NCI-H1930 (cell line): ENCODE measurements at regions not wholly inside any gene's neighbourhood (a gene's known extent, or its start where the extent isn't known, plus 50 kb on each side); places are given as distances from the start of the nearest gene placed in this dataset.

Experiments used
- DNase-seq, 2 experiments: peaks; one replicate each; lab custom pipeline; 2025; lab: John Stamatoyannopoulos, UW

- DNase-seq = no peak
Observed at GRCh38 chr5:158368686-158369085, 509.7 kb upstream of the CLINT1 start.

DNA sequence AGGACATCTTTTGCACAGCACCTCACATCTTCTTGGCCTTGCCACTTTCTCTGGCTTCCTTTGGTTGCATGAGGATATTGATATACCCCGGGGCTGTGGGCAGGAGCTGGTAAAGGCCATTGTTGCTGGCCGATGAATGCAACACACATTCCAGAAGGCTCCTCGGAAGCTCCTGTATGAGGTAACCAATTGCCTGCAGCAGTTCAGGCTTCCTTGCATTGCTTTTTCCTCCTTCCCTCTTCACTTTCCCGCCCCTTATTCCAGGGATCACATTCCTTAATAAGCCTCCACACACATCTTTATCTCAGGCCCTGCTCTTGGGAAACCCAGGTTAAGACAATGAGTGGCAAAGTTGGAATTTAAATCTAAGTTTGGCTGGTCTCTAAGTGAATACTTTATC lies 505.4 kb upstream of the CLINT1 start:
- no peak for DNase-seq

DNA sequence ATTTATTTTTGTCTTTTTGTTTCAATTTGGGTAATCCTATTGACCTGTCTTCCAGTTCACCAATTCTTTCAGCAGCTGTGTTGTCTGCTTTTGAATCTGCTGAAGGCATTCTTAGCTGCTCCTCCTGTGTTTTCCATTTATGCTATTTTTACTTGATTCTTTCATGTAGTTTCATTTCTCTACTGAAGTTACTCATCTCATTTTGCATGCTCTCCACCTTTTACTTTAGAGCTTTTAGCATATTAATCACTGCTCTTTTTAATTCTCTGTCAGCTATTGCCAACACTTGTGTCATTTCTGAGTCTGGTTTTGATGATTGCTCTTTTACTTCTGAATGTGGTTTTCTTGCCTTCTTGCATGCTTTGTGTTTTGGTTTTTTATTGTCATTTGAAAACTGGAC lies 496.0 kb upstream of the CLINT1 start:
- no peak for DNase-seq

GRCh38 chr5:158351485-158352125 lies 492.7 kb upstream of the CLINT1 start:
- no peak for DNase-seq

DNA sequence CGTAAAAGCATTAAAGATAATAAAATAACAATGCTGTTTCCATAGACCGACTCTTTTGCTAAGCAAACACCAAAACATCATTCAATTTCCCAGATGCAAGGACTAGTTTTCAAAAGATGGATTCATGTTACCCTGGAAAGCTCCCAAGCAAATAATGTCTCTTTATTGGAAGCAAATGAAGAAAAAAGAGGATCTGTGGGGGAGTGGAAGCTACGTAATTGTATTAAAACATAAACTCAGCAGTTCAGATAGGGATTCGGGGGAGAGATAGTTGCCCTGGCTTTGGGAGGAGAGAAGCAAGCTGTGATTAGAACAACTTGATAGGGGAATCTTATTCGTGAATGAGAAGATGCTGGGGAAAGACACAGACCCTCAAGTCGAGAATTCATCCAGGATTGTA lies 491.0 kb upstream of the CLINT1 start:
- no peak for DNase-seq

- DNase-seq = no peak
Observed at GRCh38 chr5:158344376-158344775, 485.4 kb upstream of the CLINT1 start.

- no peak for DNase-seq
Observed at GRCh38 chr5:158340608-158341007, 481.7 kb upstream of the CLINT1 start.

- no peak for DNase-seq
Observed at GRCh38 chr5:158326256-158326655, 467.3 kb upstream of the CLINT1 start.

- DNase-seq = no peak
Observed at GRCh38 chr5:158324236-158324635, 465.3 kb upstream of the CLINT1 start.

- DNase-seq = no peak
Observed at GRCh38 chr5:158322620-158323019, 463.7 kb upstream of the CLINT1 start.

- DNase-seq = no peak
Observed at GRCh38 chr5:158320934-158321333, 462.0 kb upstream of the CLINT1 start.

GRCh38 chr5:158320178-158320674 lies 461.3 kb upstream of the CLINT1 start:
- DNase-seq = no peak

GRCh38 chr5:158317507-158317906 lies 458.6 kb upstream of the CLINT1 start:
- DNase-seq = no peak

GRCh38 chr5:158313733-158314464 lies 455.0 kb upstream of the CLINT1 start:
- no peak for DNase-seq

DNA sequence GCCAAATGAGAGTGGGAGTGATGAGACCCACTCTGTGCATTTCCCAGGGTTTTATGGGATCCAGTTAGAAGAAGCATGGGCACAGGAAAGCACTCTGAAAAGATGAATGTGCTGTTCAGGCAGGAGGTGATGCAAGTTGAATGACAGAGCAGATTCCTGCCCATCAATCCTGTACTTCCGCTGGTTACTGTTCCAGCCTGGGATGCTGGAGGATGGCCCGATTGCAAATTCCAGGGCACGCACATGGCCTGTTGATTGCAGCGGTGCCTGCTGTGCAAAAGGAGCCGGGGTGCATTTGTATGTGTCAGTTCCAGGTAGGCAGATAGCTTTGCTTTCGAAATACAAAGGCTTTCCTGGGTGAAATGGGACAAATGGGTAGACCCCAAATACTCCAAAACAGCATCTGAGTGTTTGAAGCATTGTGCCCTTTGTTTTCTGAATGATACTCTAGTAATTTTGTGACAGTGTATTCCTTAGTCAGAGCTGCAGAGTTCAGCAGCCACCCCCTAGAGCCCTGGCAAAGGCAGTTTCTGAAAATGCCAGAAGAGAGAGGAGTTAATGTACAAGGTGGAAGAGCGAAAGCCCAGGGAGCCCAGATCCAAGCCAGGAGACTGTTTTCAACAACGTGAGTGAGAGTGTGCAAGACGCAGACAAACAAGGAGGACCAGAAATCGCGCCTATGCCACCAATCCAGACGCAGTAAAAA lies 454.2 kb upstream of the CLINT1 start:
- no peak for DNase-seq

- DNase-seq = no peak
Observed at GRCh38 chr5:158309088-158309807, 450.3 kb upstream of the CLINT1 start.

DNA sequence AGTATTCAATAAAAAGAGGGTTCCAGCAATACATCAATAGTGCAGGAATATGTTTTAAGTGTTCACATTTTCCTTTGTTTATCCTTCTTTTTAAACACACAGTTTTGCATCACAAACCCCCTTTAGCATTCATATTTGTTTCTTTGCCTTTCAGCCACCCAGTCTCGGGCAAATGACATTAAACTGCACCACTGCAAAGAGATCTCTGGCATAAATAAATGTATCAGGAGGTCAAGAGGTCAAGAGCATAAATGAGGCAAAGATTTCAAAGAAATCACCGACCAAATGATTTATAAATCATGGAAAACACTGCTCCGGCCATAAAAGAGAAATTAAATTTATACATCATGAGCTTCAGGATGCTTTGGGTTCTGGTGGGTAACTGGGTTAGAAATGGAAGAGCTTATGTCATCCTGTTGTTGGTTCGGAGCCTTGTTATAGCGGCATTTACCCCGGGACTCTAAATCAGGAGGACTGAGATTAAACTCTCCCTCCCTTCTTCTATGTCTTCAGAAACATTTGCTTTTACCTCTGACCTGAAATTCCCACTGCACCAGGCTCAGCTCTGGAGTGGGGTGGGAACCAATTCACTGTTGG lies 449.6 kb upstream of the CLINT1 start:
- no peak for DNase-seq

DNA sequence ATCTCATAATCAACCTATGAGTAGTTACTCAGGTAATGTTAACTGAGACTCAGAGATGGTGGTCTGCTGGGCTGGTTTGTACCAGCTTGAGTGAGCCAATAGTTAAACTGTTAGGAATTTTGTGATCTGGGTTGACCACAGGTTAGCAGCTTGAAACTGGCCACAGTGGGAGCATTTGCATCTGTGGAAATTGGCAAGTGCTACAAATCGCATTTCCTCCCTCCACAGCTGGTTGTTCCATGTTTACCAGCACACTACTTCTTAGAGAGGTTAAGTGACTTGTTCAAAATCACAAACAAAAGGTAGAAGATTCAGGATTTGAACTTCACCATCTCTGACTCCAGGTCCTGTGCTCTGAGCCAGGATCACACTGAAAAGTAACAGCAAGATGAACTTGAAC lies 446.9 kb upstream of the CLINT1 start:
- DNase-seq = no peak

GRCh38 chr5:158304607-158305006 lies 445.7 kb upstream of the CLINT1 start:
- DNase-seq = no peak

DNA sequence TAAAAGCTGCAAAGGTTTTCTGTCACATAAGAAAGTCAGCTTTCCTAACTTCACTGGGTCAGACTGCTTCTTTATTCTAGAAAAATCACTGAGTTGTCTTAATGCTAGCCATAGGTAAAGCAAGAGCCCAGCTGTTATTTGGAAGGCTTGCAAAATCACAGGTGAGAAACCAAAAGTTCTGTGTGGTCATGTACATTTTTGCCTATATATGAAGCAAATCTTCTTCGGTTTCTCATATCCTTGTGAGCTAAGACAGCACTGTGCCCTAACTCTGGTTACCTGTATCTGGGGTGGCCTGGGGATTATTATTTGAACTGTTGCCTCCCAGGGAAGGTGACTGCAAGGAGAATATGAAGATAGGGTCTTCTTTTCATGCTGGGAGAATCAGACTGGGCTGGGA lies 444.9 kb upstream of the CLINT1 start:
- no peak for DNase-seq

DNA sequence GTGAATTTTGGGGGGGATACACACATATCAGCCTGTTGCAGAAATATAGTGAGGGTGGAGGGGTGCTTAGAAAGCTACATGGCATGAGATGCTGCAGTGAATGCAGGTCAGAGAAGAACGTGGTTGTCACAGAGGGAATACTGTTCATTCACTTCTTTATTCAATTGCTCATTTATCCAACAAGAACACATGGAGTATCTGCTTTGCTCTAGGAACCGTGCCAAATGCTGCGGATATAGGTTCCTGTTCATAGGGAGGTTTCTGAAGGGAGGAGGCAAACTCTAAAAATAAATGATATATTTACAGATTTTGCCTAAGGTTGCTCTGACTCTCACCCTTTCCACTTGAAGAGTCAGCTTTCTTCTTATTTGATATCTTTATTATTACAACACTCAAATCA lies 444.3 kb upstream of the CLINT1 start:
- DNase-seq = no peak

DNA sequence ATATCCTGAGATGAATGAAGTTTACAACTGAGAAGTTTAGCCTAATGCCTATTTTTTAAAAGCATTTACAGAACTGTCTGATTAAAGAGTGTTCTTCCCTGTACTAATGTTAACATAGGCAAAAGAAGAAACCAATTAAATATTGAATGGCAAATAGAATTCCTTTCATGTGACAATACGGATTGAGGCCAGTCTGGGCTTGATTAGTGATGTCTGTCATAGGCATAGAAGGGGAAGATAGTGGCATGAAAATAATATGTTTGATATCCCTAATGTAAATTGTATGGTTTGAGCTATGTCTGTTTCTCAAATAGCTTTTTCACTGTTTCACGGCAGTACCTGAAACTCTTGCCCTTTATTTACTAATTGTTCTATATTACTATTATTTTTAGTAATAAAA lies 443.1 kb upstream of the CLINT1 start:
- DNase-seq = no peak
